Fibroblast of skin of right quadriceps (primary cell): ENCODE measurements at regions not wholly inside any gene's neighbourhood (a gene's known extent, or its start where the extent isn't known, plus 50 kb on each side); places are given as distances from the start of the nearest gene placed in this dataset.
A peak's percentile ranks its signal among the peaks of the same experiment; 100 is the strongest.
"Not testable (repeated sequence)": the region's sequence is repeated elsewhere in the genome, so short reads cannot be mapped to it uniquely, and the experiment has no call there.

Source experiments
- DNase-seq: peaks from one replicate; pipeline ENCODE4 v3.0.0-alpha.2; 2013

DNA sequence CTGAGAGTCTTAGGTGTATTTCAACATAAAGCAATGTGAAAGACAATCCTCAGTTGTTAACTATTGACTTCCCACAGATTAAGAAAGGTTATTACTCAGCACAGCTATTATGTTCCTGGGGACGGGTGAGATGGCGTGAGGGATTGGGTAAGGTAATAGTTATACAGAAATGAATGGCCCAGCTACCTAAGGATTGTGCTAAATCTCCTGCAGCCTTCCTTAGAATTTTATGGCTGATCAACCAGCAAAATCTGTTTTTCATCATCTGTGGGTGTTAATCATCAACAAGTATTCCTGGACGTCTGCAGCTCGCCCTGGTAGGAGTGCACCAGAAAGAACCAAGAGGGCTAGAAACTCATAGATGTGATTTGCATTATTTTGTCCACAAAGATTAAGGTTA is 146.0 kb upstream of the IVNS1ABP start:
- peak; percentile 86 for DNase-seq

DNA sequence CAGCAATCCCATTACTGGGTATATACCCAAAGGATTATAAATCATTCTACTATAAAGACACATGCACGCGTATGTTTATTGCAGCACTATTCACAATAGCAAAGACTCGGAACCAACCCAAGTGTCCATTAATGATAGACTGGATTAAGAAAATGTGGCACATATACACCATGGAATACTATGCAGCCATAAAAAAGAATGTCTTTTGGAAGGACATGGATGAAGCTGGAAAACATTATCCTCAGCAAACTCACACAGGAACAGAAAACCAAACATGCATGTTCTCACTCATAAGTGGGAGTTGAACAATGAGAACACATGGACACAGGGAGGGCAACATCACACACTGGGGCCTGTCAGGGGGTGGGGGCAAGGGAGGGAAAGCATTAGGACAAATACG is 143.7 kb upstream of the IVNS1ABP start:
- DNase-seq: not testable (repeated sequence)

DNA sequence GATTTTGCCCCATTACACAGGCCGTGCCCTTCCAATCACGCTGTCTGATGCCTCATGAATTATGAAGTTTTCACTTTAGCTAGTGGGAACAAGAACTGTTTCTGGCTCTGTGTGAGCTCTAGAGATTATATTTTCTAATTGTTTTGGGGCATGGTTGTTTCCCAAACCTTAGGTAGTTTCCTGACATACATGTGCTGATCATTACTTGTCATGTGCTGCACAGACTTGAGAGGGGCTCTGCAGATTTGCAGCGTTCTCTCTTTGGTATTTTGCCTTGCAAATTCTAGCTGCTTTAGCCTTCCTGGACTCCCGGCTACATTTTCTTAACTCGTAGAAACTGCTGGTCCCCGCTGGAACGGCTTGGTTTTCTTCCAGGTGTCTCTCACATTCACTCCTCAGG is 142.1 kb upstream of the IVNS1ABP start:
- DNase-seq: no peak

DNA sequence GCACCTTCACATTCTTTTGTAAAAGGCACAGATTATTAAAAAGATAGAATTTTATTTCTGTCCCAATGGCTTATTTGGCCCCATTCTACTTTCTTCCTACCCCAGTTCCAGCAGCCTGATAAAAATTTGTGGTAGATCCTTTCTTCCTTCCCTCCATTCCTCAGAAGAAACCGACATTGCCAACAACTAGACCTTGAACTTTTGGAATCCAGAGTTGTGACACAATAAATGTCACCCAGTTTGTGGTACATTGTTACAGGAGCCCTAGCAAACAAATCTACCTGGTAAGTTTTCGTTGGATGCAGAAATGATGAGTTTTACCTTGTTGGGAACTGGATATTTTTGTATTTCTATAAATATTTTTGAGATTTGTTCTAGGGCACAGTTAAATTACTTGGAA is 141.6 kb upstream of the IVNS1ABP start:
- no peak for DNase-seq

DNA sequence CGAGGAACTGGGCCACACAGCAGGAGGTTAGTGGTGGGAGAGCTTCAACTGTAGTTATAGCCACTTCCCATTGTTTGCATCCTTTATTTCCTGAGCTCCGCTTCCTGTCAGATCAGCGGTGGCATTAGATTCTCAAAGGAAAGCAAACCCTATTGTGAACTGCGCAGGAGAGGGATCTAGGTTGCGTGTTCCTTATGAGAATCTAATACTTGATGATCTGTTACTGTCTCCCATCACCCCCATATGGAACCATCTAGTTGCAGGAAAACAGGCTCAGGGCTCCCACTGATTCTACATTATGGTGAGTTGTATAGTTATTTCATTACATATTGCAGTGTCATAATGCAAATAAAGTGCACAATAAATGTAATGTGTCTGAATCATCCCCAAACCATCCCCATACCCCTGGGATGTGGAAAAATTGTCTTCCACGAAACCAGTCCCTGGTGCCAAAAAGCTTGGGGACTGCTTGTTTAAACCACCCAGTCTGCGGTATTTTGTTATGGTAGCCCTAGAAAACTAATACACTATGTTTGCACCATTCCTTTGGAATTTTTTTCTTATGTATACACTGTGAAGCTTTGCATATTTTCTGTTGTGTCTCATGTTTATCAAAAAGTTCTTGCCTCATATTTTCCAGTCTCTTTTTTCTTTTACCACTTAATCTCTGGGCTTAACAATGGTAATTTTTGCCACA is 136.6 kb upstream of the IVNS1ABP start:
- DNase-seq: peak; percentile 98

DNA sequence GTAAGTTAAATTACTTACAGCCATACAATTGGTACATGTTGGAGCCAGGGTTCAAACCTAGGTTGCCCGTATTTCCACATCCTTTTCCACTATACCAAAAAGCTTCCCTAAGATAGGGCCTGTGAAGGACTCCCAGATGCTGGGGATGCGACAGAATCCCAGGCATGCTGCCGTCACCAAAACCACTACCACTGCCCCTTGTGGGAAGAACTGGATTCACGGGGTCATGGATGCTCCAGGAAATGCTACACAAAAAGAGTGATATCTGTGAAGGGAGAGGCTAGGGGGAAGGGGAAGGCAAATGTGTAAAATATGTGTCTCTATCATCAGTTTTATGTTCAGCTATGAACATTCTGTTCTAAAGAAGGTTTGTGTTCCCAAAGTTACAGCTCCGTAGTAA is 133.9 kb upstream of the IVNS1ABP start:
- DNase-seq: no peak

DNA sequence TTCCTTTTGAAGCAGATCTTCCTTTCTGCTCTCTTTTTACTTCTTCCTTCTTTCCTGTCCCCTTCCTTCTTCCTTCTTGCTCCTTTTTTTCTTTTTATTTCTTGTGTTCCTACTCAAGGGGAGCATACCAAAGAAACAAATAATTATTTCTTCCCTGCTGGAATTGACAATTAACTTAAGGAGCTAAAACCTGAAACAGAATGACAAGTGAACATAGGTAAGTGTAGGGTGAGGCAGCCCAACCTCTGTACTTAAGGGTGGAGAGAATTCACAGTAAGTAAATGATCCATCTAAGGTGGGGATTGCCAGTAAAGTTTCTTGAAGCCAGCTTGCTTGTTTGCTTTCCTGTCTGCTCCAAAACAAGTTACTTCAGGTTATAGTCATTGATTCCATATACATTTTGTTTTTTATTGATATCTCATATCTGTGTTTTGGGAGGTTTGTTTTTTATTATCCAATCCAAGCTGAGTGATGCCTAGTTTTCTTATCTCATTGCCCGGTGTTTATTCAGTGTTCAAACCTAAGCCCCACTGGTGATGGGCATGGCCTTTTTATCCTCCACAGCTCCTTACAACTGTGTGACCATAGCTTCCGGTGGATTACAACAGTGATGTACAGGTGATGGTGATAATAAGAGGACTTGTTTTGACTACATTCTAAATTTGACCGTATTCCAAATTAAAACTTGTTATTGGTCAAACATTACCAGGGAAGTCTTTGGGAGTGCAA is 133.2 kb upstream of the IVNS1ABP start:
- DNase-seq: no peak

DNA sequence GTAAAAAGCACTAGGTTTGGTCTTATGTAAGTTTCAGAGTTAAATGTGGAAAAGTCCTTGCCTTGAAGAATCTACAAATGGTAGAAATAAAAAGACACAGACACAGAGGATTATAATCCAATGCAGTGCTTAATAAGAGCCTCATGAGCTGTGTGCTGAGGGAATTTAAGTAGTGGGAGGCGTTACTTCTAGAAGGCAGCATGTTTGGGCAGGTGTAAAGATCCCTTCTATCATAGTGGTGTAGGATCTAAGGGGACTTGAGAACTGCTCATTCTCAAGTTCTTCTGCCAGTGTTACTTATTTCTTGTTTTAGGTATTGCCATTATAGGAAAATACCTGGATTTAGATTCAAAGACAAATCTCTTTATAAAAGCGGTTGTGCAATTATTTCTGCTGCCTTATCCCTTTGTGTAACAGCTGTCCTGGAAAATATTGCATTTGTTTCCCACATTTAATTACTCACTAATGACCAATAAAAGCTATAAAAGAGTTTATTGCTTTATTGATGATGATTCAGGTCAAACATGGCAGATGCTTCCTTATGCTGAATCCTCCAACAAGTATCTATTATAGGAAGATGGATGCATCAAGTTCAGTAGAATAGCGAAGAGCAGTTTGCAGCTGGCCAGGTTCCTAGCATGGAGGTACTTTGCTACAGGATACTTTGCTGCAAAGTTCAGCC is 132.5 kb upstream of the IVNS1ABP start:
- no peak for DNase-seq

DNA sequence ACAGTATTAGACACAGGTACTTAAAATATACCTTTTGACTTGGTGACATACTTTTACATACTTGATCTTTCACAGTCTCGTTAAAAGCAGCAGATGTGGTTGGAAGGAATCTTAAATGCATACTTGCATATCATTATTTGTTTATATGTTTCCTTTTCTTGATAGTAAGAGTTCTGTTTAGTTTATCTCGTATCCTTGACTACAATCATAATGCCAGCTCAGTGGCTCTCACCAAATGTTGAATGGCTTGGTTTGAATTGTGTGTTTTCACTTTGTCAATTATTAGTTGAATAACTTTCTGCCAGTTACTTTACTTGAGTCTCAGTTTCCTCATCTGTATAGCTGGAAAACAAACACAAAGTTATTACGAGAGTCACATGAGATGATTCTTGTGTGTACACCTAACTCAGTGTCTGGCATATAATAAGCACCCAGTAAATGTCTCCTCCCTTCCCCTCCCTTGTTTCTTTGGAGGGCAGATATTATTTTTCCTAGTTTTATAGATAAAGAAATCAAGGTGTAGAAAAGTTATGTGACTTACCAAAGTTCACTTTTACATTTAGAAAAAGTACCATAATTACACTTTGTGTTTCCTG is 131.6 kb upstream of the IVNS1ABP start:
- DNase-seq: peak; percentile 16

DNA sequence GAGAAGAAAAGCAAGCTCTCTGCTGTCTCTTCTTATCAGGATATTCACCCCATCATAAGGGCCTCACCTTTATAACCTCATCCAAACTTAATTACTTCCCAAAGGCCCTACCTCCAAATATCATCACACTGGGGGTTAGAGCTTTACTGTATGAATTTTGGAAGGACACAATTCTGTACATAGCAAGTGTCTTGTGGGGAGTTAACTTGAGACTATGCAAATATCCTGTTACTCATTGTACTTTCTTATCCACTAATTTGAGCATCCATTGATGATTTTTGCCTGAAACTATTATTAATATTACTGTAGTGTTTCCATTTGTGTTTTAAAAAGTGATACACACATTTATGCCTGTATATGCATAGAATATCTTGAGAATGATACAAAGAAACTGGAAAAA is 129.1 kb upstream of the IVNS1ABP start:
- DNase-seq: no peak

DNA sequence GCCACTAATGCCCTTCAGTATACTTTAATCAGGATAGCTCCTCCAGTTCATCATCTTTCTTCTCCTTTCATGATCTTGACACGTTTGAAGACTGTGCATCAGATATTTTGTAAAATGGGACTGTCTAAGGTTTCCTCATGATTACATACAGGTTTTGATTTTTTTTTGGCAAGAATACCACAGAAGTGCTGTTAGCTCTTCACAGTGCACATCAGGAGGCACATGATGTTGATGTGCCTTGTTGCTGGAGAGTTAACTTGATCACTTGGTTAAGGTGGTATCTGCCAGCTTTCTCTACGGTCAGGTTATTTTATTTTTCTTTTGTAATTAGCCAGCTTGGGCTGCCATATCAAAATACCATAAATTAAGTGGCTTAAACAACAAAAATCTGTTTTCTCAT is 128.6 kb upstream of the IVNS1ABP start:
- DNase-seq: no peak

DNA sequence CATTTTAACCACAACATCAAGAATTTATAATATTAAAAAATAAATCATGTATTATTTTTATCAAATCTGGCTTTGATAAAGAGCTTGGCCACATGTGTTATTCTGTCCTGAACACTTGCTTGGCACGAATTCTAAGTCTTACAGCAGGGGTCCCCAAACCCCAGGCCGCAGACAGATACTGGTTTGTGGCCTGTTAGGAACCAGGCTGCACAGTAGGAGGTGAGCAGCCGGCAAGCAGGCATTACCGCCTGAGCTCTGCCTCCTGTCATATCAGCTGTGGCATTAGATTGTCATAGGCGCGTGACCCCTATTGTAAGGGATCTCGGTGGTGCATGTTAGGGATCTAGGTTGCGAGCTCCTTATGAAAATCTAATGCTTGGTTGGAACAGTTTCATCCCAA is 127.6 kb upstream of the IVNS1ABP start:
- DNase-seq: no peak

DNA sequence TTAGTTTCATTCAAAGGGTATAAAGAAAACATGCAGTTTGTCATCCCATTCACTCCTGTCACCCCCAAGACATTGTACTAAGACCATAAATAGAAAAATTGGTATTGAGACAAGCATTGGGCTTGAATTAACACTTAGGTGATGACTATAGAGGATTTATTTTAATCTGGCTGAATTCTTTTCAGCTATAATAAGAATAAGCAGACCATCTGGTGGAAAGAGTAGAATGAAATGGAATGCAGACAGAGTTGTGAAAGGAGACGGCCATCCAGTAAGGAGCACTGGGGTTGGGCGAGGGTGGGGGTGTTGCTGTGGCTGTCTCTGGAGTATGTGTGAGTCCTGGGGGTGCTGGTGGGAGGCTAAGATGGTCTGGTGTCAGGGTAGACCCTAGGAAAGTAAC is 125.0 kb upstream of the IVNS1ABP start:
- DNase-seq: peak; percentile 89

DNA sequence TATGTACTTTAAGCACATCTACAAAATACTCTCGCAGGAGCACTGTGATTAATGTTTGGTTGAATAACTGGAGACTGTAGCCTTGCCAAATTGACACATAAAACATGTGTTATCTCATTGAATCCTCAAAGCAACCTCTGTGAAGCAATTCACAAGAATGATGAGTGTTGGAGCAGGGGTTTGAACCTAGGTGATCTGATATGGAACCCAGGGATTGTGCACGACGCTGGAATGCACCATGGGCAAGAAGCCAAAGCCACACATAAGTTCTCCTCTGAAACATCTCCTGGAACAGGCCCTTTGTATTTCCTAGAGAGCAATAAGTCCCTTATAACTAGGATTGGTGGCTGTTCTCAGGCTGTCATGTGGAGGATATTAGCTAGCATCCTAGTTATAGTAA is 124.6 kb upstream of the IVNS1ABP start:
- DNase-seq: peak; percentile 95

DNA sequence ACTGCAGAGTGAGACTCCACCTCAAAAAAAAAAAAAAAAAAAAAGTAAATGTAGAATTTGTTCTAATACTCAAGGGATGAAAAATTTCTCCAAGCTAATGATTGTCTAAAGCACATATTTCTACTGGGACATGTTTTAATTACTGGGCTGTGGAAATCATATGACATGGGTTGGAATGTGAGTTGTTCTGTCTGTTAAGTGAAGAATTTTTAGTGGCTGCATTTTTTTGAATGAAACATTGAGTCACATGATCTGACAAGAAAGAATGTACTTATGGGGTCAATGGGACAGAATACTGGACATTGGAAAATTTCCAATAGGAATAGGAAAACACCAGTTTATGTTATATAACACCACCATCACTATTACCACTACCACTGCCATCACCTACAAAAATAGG is 123.8 kb upstream of the IVNS1ABP start:
- peak; percentile 81 for DNase-seq

DNA sequence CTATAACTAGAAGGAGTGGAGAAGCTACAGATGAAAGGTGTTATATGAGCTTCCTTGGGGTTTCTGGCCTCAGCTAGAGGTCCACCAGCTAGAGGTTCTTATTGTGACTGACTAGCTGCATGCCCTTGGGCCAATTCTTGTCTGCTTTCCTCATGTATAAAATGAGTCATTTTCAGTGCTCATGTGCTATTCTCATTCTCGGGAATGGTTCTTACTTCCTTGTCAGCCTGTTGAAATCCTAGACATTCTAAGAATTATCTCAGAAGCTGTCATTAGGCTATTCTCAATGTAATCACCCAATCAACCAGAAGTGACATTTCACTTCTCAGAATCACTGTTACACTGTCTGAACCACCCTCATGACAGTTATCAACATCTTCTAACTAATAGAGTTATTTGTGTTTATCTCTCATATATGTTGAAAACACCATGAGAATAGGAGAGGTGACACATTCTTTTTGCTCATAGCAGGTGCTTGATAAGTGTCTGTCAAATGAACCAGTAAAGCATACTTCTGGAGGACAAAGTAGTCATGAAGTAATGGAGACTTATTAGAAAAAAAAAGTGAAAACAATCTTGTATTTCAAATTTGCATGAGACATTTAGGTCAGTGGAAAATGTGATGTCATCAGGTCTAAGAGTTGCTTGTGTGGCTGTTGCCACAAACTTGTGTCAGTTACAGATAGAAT is 122.8 kb upstream of the IVNS1ABP start:
- peak; percentile 73 for DNase-seq

DNA sequence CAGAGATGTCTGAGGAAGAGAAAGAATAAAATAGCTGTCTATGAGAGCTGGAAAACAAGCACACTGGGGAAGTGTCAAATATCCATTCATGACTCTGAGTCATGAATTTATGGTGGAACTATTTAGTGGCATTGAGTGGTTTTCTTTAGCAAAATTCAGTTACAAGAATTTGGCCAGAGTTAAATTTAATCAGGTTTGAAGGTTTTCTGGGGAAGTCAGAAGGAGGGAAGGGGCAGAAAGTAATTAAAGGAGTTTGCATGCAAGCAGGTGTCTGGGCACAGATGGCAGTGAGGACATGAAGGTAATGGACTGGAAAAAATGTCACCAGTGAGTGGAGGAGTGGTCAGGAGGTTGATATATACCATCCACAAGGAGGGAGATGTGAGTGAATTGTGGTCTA is 121.9 kb upstream of the IVNS1ABP start:
- DNase-seq: peak; percentile 42

DNA sequence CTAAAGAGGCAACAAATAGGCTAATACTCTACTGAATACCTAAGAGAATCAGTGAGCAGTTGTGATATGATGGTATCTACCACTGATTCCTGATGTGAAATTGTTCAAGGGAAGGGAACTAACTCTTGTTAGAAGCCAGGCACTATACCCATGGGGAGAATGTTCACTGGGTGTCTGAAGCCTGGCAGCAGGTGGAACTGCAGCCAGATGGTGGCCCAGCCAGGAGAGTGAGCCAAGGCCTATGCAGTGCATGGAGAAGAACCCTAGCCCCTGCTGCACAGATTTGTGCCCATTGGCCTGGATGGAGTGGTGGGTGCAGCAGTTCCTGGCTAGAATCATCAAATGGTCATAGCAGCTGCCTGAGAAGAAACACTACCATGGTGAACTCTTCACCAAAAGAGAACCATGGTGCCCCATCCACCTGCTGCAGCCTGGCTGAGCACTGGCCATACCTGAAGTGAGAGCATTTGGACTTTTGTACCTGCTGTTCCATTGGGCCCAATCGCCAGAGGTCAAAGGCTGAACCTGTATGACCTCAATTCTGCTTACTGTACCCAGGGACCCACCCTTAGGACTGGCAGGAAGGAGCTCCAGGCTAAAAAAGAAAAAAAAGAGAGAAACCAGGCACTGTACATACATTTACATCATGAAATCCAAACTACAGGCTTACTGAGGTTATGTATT is 118.8 kb upstream of the IVNS1ABP start:
- no peak for DNase-seq

DNA sequence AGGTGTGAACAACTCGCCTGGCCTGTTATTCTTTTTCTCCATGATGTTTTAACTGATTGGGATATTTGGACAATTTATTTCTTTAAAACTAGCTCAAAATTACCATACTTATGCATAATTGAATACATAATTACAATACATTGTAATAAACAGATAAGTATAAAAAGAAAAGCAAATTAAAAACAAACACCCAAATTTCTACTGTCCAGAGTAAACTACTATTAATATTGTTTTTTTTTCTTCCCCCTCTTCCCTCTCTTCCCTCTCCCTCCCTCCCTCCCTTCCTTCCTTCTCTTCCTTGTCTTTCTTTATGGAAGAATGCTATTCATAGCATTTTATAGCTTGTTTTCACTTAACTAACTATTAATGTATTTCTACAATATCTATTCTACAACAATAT is 117.7 kb upstream of the IVNS1ABP start:
- DNase-seq: no peak

DNA sequence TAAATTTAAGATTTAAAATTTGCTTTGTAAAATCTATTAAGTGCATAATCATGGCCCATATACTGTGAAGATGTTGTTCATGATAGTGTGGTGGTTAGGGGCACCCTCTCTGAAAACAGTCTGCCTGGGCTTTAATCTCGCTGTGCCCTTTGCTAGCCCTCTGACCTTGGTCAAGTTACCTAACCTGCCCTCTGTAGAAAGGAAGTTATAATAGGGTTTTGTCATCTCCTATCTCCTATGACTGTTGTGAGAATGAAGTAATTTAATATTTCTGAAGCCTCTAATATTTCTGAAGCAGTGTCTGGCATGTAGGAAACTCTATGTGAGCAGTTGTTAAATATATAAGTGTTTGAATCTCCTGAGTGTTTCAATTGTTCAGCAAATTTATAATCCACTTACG is 116.6 kb upstream of the IVNS1ABP start:
- DNase-seq: no peak

DNA sequence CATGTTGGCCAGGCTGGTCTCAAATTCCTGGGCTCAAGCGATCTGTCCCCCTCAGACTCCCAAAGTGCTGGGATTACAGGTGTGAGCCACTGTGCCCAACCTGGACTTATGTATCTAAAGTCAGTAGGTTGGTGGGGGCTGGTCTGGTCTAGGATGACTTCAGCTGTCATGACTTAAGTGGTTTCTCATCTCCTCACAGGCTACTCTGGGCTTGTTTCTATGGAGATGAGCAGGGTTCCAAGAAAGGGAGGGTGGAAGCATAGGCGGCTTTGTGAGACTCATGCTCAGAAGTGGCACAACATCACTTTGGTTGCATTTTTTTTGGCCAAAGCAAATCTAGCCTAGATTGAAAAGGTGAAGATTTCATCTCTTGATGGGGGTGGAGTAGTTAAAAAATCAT is 115.9 kb upstream of the IVNS1ABP start:
- DNase-seq: no peak

DNA sequence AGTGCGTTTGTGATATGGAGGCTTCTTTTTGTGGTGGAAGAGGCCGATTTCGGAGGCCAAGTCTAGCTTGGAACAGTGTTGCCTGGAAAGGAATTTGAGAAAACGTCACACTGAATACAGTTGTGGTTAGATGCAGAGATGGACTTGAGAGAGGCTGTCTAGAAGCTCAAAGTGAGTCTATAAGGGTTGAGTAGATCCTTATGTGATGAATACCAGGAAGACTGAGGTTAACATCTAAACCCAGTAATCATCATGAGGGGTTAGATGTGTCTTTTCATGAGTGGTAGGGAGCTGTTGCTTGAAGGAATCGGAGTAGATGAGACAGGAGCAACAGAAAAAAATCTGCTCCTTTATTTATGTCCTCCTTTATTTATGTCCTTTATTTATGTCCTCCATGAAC is 114.6 kb upstream of the IVNS1ABP start:
- DNase-seq: no peak

DNA sequence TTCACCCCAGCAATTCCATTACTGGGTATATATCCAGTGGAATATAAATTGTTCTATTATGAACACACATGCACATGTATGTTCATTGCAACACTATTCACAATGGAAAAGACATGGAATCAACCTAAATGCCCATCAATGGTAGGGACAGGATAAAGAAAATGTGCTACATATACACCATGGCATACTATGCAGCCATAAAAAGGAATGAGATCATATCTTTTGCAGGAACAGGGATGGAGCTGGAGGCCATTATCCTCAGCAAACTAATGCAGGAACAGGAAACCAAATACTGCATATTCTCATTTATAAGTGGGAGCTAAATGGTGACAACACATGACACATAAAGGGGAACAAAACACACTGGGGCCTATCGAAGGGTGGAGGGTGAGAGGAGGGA is 112.6 kb upstream of the IVNS1ABP start:
- not testable (repeated sequence) for DNase-seq
